ENCODE measurements at regions not wholly inside any gene's neighbourhood (a gene's known extent, or its start where the extent isn't known, plus 50 kb on each side); places are given as distances from the start of the nearest gene placed in this dataset.

DNA sequence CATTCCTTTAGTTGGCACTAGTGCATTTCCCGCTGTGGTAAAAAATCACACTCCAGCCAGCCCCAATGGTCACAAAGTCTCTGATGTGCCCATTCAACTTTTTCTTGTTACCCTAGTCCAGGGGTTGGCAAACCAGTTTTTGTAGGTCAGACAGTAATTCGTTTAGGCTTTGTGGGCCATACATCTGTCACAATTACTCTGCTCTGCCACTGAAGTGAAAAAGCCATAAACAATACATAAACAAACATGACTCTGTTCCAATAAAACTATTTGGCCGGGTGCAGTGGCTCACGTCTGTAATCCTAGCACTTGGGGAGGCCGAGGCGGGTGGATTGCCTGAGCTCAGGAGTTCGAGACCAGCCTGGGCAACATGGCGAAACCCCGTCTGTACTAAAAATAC is 78.5 kb downstream of the POLR2M start:
- H3K36me3 Mint-ChIP-seq (ENCODE audit: insufficient read depth in 1 of 3, low read depth in 3 of 3), result no peaks in the 10 kb centered on the region
- Histone ChIP-seq H2AK5ac (ENCODE audit: insufficient read length, low read length) (no peak overlapping the region), H2BK20ac (ENCODE audit: low read depth, low read length, poor library complexity, severe bottlenecking) (no peak overlapping the region), H3K14ac (ENCODE audit: insufficient read depth, low read length) (no peak overlapping the region), H3K56ac (ENCODE audit: insufficient read length, low read depth, low read length) (no peak overlapping the region), H3K18ac (ENCODE audit: insufficient read length, low read depth, low read length) (no peak overlapping the region), H3K79me1 (ENCODE audit: insufficient read depth, low read depth, low read length, poor library complexity, severe bottlenecking) (no peaks in the 10 kb centered on the region), H3K4me1 (ENCODE audit: insufficient read depth, low read length) (no peaks in the 10 kb centered on the region), H2BK12ac (ENCODE audit: insufficient read length, low read depth, low read length) (no peak overlapping the region), H3K79me2 (ENCODE audit: insufficient read depth, low read length) (no peaks in the 10 kb centered on the region), H3K9ac (ENCODE audit: extremely low read depth, insufficient read length, low read length) (no peak overlapping the region), H3K4me2 (ENCODE audit: insufficient read depth, insufficient read length, low read length) (no peak overlapping the region), H3K9me3 (ENCODE audit: control insufficient read depth, low read depth, low read length) (no peaks in the 10 kb centered on the region), H4K8ac (replicated peaks; ENCODE audit: insufficient read length, low read depth, low read length) (no peak overlapping the region), H3T11ph (ENCODE audit: low read length) (no peak overlapping the region), H3K27me3 (ENCODE audit: insufficient read depth, low read length) (no peaks in the 10 kb centered on the region), H2BK5ac (ENCODE audit: insufficient read length, low read length) (no peak overlapping the region), H3K23ac (ENCODE audit: insufficient read length, low read depth, low read length) (no peak overlapping the region), H2AFZ (ENCODE audit: low read length) (no peak overlapping the region), H4K91ac (ENCODE audit: insufficient read length, low read depth, low read length) (no peak overlapping the region), H2BK120ac (ENCODE audit: low read depth, low read length, poor library complexity, severe bottlenecking) (no peak overlapping the region), H3K23me2 (ENCODE audit: insufficient read length, low read depth, low read length, poor library complexity, severe bottlenecking) (no peaks in the 10 kb centered on the region), H4K5ac (ENCODE audit: insufficient read length, low read depth, low read length) (no peak overlapping the region), H3K4ac (ENCODE audit: low read depth, low read length) (no peak overlapping the region), H2BK15ac (ENCODE audit: low read depth, low read length) (no peak overlapping the region), H3K27ac (ENCODE audit: insufficient read length, low read depth, low read length) (no peak overlapping the region), H4K20me1 (ENCODE audit: control insufficient read depth, insufficient read depth, insufficient read length) (no peaks in the 10 kb centered on the region)
- no peak overlapping the region for H3K4me3 Mint-ChIP-seq
- TF ChIP-seq, protein P1, sequence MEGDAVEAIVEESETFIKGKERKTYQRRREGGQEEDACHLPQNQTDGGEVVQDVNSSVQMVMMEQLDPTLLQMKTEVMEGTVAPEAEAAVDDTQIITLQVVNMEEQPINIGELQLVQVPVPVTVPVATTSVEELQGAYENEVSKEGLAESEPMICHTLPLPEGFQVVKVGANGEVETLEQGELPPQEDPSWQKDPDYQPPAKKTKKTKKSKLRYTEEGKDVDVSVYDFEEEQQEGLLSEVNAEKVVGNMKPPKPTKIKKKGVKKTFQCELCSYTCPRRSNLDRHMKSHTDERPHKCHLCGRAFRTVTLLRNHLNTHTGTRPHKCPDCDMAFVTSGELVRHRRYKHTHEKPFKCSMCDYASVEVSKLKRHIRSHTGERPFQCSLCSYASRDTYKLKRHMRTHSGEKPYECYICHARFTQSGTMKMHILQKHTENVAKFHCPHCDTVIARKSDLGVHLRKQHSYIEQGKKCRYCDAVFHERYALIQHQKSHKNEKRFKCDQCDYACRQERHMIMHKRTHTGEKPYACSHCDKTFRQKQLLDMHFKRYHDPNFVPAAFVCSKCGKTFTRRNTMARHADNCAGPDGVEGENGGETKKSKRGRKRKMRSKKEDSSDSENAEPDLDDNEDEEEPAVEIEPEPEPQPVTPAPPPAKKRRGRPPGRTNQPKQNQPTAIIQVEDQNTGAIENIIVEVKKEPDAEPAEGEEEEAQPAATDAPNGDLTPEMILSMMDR (conservative IDR thresholded peaks at IDR 0.05), result no peak
- DNase-seq, result no peak
- no peaks in the 10 kb centered on the region; the same call in none of the 2 replicates for H3K27me3 Mint-ChIP-seq (ENCODE audit: low read depth)
- H3K27ac Mint-ChIP-seq, result no peak overlapping the region
- no peaks in the 10 kb centered on the region for H3K9me3 Mint-ChIP-seq
- WGBS (ENCODE audit: extremely low coverage, insufficient read length, low lambda C conversion rate), result no CpG with 5 or more reads among the region's 9 CpGs
- H3K4me1 Mint-ChIP-seq, result peaks cover 0 to 4% of the 10 kb centered on the region in 2 experiments; a peak in 2 of 4 replicates
